ENCODE measurements at regions not wholly inside any gene's neighbourhood (a gene's known extent, or its start where the extent isn't known, plus 50 kb on each side); places are given as distances from the start of the nearest gene placed in this dataset.

GRCh38 chr17:55852734-55853133 is 101.9 kb downstream of the PCTP start:
- TF ChIP-seq CTCF (IDR thresholded peaks at IDR 0.05) (no peak), POLR2A (IDR thresholded peaks at IDR 0.05) (no peak), POLR2AphosphoS5 (IDR thresholded peaks at IDR 0.05) (no peak)
